ENCODE measurements at regions not wholly inside any gene's neighbourhood (a gene's known extent, or its start where the extent isn't known, plus 50 kb on each side); places are given as distances from the start of the nearest gene placed in this dataset.
A peak's percentile ranks its signal among the peaks of the same experiment; 100 is the strongest.

DNA sequence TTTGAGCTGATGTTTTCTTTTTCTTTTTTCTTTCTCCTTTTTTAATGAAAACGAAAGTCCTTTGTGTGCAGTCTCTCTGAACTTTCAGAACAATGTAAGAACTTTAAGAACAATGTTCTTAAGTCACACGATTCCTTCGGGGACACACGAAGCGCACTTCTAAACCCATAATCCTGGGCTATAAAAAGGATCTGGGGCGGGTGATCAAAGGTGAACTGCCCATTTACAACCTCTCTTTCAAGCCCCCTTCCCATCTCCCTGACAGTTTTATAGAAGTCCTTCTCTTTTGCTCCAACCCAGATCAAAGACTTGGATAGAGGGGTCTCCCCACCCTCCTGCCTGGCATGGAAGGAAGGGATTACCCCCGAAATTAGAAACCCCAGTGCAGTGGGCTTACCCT is 126.8 kb downstream of the BDH1 start:
- FAIRE-seq (no peak), DNase-seq (ENCODE audit: insufficient read length) (no peak)
- TF ChIP-seq POLR2AphosphoS5 (IDR thresholded peaks at IDR 0.05; ENCODE audit: low read depth, low read length) (no peak), POLR2A (IDR thresholded peaks at IDR 0.05; ENCODE audit: low read depth, low read length) (no peak), TAF1 (IDR thresholded peaks at IDR 0.05; ENCODE audit: borderline replicate concordance, low read depth, low read length) (no peak)

GRCh38 chr3:197428117-197428801 is 127.5 kb downstream of the BDH1 start:
- FAIRE-seq (peak; percentile 36), DNase-seq (ENCODE audit: insufficient read length) (no peak)
- TF ChIP-seq TAF1 (IDR thresholded peaks at IDR 0.05; ENCODE audit: borderline replicate concordance, low read depth, low read length) (no peak), POLR2AphosphoS5 (IDR thresholded peaks at IDR 0.05; ENCODE audit: low read depth, low read length) (no peak), POLR2A (IDR thresholded peaks at IDR 0.05; ENCODE audit: low read depth, low read length) (peak; percentile 53; the same call in 1 of the 2 replicates)

- no peak for FAIRE-seq
- no peak for DNase-seq (ENCODE audit: insufficient read length)
- TF ChIP-seq POLR2A (IDR thresholded peaks at IDR 0.05; ENCODE audit: low read depth, low read length), result no peak
- no peak for TF ChIP-seq POLR2AphosphoS5 (IDR thresholded peaks at IDR 0.05; ENCODE audit: low read depth, low read length)
Observed at GRCh38 chr3:197427021-197427420, 128.6 kb upstream of the DLG1 start.

DNA sequence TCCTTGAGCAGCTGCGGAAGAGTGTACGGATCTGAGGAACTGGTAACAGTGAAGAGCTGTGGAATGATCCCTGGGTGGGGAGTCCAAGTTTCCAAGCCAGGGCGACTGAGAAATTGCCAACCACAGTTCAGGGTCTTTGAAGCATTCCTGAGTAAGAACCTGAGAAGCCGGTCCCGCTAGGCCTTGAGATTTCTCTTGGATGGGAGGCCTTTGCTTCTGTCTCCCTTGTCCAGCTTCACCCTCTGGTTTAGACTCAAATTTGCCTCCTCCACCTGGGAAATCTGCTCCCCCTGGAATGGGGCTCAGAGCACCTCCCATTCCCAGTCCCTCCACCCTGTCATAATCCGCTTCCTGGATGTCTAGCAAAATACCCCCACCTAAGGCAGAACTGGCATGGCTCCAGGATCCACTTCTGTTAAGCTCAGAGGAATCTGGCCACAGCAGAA is 127.7 kb upstream of the DLG1 start:
- no peak for FAIRE-seq
- no peak for TF ChIP-seq POLR2AphosphoS5 (IDR thresholded peaks at IDR 0.05; ENCODE audit: low read depth, low read length)

GRCh38 chr3:197425485-197426120 is 127.2 kb upstream of the DLG1 start:
- TF ChIP-seq POLR2A (IDR thresholded peaks at IDR 0.05; ENCODE audit: low read depth, low read length) (no peak), POLR2AphosphoS5 (IDR thresholded peaks at IDR 0.05; ENCODE audit: low read depth, low read length) (no peak), TAF1 (IDR thresholded peaks at IDR 0.05; ENCODE audit: borderline replicate concordance, low read depth, low read length) (no peak)
- FAIRE-seq (no peak), DNase-seq (ENCODE audit: insufficient read length) (no peak)

More for the DNA sequence above, 127.7 kb upstream of the DLG1 start:
- no peak for DNase-seq (ENCODE audit: insufficient read length)

DNA sequence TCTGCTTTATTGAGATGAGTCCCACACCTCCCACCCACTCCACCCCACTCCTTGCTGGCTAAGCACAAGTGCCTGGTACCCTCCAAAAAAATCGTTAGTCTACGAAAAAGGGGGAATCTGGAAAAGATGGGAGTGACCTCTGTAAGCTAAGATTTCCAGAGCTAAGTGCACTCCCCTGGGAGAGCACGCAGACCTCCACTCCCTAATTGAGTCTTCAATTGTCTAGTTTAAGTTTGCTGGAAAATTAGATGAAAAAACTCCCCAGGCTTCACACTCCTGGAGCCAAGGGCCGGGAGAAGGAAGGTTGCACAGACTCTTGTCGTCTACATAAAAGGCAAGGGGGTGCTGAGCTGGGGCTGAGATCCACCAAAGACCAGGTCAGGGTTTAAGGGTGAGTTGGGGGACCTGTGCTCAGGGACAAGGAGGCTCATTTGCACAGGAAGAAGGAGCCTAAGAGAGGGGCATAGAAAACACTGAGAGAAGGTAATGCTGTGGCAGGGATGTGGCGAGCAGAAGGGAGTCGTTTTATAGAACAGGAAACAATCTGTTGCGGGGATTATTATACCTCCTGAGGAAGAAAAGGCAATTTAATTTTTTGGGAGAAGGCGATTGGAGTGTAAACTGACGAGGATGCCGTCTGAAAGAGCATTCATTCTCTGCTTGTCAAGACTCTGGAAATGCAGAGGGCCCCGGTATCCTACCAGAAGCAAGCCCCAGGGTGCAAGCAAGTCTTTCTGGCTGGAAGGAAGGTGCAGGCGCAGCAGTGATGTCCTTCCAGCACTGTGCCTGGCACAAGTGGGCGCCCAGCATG is 126.5 kb upstream of the DLG1 start:
- FAIRE-seq, result no peak
- DNase-seq (ENCODE audit: insufficient read length), result no peak
- TF ChIP-seq POLR2AphosphoS5 (IDR thresholded peaks at IDR 0.05; ENCODE audit: low read depth, low read length) (no peak), POLR2A (IDR thresholded peaks at IDR 0.05; ENCODE audit: low read depth, low read length) (no peak), TAF1 (IDR thresholded peaks at IDR 0.05; ENCODE audit: borderline replicate concordance, low read depth, low read length) (no peak)

DNA sequence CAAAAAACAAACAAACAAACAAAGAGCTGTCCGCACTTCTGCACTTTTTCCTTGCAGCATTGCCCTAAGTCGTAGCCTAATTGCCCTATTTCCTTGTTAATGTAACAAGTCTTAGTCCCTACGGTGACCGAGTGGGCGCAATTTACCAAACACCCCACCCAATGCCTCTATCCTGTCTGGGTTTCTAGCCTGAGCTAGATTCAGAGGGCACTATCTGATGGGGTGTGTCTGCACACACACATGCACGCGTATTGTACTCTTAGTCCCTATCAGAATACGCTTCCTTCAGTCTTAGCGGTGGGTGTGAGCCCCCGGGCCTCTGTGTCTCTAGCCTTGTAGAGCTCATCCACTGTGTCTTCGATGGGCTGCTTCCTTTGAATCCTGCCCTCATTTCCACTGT is 125.9 kb upstream of the DLG1 start:
- DNase-seq (ENCODE audit: insufficient read length) (no peak), FAIRE-seq (no peak)
- TF ChIP-seq POLR2AphosphoS5 (IDR thresholded peaks at IDR 0.05; ENCODE audit: low read depth, low read length) (no peak), POLR2A (IDR thresholded peaks at IDR 0.05; ENCODE audit: low read depth, low read length) (no peak)

DNA sequence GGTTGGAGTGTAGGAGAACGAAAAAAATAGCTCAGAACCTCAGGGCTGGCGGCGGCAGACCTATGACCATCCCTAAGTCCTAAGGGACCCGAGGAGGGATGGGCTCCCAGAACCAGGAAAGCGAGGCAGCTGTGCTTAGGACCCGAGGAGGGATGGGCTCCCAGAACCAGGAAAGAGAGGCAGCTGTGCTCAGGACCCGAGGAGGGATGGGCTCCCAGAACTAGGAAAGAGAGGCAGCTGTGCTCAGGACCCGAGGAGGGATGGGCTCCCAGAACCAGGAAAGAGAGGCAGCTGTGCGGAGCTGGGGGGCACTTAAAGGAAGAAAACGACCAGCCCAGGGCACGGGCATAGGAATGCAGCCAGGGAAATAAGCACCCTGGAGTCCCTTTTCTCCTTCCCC is 125.0 kb upstream of the DLG1 start:
- DNase-seq (ENCODE audit: insufficient read length) (no peak), FAIRE-seq (no peak)
- TF ChIP-seq POLR2A (IDR thresholded peaks at IDR 0.05; ENCODE audit: low read depth, low read length), result no peak
- no peak for TF ChIP-seq POLR2AphosphoS5 (IDR thresholded peaks at IDR 0.05; ENCODE audit: low read depth, low read length)
- TF ChIP-seq TAF1 (IDR thresholded peaks at IDR 0.05; ENCODE audit: borderline replicate concordance, low read depth, low read length), result no peak

GRCh38 chr3:197422506-197422905 is 124.1 kb upstream of the DLG1 start:
- DNase-seq (ENCODE audit: insufficient read length), result no peak
- no peak for FAIRE-seq
- TF ChIP-seq TAF1 (IDR thresholded peaks at IDR 0.05; ENCODE audit: borderline replicate concordance, low read depth, low read length) (no peak), POLR2A (IDR thresholded peaks at IDR 0.05; ENCODE audit: low read depth, low read length) (no peak), POLR2AphosphoS5 (IDR thresholded peaks at IDR 0.05; ENCODE audit: low read depth, low read length) (no peak)

DNA sequence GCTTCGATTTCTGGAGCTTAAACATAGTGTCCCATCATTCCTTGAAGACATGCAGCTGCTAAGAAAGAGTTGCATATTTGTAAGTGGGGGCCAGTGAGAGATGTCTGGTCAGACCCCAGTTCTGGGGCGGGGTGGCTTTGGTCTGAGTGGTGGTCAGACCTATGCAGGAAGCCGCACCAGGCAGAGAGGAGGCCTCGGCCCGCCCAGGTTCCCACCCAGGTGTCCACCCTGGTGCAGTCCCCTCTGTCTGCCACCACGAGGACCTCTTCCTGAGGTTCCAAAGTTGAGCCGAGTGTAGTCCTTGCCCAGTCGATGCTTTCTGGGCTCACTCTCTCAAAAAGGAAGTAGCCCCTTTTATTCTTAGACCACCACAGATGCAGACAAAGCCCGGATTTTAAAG is 122.6 kb upstream of the DLG1 start:
- TF ChIP-seq TAF1 (IDR thresholded peaks at IDR 0.05; ENCODE audit: borderline replicate concordance, low read depth, low read length), result no peak
- TF ChIP-seq POLR2AphosphoS5 (IDR thresholded peaks at IDR 0.05; ENCODE audit: low read depth, low read length), result no peak
- TF ChIP-seq POLR2A (IDR thresholded peaks at IDR 0.05; ENCODE audit: low read depth, low read length), result no peak
- no peak for FAIRE-seq
- DNase-seq (ENCODE audit: insufficient read length), result no peak

DNA sequence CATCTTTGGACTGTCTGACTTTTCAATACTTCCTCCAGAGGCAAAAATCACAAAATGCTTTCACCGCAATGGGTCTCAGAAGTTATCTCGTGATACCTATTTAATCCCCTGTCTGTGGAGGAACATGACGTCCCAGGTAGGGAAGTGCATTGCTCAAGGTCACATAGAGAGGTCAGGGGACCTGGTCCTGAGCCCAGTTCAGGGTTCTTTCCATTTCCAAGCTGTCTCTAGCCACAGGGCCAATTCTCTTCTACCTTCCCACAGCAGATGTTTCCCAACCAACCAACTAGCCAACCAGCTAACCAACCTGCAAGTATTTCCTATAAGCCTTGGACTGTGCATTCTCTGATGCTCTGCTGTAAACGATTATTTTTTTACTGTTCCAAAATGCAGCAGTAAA is 122.2 kb upstream of the DLG1 start:
- FAIRE-seq (no peak), DNase-seq (ENCODE audit: insufficient read length) (no peak)
- TF ChIP-seq POLR2AphosphoS5 (IDR thresholded peaks at IDR 0.05; ENCODE audit: low read depth, low read length), result no peak
- no peak for TF ChIP-seq POLR2A (IDR thresholded peaks at IDR 0.05; ENCODE audit: low read depth, low read length)
- no peak for TF ChIP-seq TAF1 (IDR thresholded peaks at IDR 0.05; ENCODE audit: borderline replicate concordance, low read depth, low read length)

DNA sequence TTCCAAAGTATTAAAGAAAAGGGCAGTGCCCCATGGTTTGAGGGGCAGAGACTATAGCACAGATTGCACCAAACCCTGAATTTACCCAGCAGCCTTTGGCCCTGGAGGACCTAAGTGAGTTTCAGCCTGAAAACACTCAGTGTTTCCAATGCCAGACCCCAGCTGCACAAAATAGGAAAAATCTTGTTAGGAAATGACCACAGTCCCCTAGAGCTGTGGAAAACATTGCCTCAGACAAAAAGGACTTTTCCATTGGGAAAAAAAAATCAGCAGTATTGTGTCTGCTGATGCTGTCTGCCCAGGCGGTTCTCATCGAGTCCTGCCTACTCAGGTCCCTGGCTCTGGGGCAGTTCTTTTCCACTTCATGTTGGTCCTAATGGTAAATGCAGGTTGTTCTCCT is 121.7 kb upstream of the DLG1 start:
- TF ChIP-seq POLR2AphosphoS5 (IDR thresholded peaks at IDR 0.05; ENCODE audit: low read depth, low read length) (no peak), TAF1 (IDR thresholded peaks at IDR 0.05; ENCODE audit: borderline replicate concordance, low read depth, low read length) (no peak), POLR2A (IDR thresholded peaks at IDR 0.05; ENCODE audit: low read depth, low read length) (no peak)
- FAIRE-seq, result no peak
- no peak for DNase-seq (ENCODE audit: insufficient read length)
